ENCODE measurements at regions not wholly inside any gene's neighbourhood (a gene's known extent, or its start where the extent isn't known, plus 50 kb on each side); places are given as distances from the start of the nearest gene placed in this dataset.

- Mint-ChIP-seq H3K4me3 (no peak overlapping the region), H3K27ac (no peak overlapping the region), H3K27me3 (no peaks in the 10 kb centered on the region), H3K36me3 (no peaks in the 10 kb centered on the region), H3K9me3 (peaks cover 0 to 9% (median 6%) of the 10 kb centered on the region in 7 donors), H3K4me1 (no peaks in the 10 kb centered on the region)
- no peaks in the 10 kb centered on the region for H3K36me3 ChIP-seq (ENCODE audit: control insufficient read depth, insufficient read depth, low read length)
- ATAC-seq (ENCODE audit: low read depth in 2 of 2) (no peak), DNase-seq (no peak)
- H3K4me3 ChIP-seq (ENCODE audit: low read depth, low read length), result no peak overlapping the region
- H3K27me3 ChIP-seq (ENCODE audit: control insufficient read depth, insufficient read depth, low read length), result no peaks in the 10 kb centered on the region
- peaks cover 0 to 6% of the 10 kb centered on the region in 2 experiments for H3K9me3 ChIP-seq (ENCODE audit: control insufficient read depth in 2 of 2, low read length in 2 of 2)
- H3K4me1 ChIP-seq (ENCODE audit: control insufficient read depth, insufficient read depth, low read length, poor library complexity, severe bottlenecking), result no peaks in the 10 kb centered on the region
- no peak overlapping the region for H3K27ac ChIP-seq (ENCODE audit: insufficient read depth, low read length, poor library complexity, severe bottlenecking)
Observed at GRCh38 chr1:79532555-79532954, 526.0 kb upstream of the ADGRL4 start.

GRCh38 chr1:79531790-79532189, 525.3 kb upstream of the ADGRL4 start:
- no peak overlapping the region for H3K27ac ChIP-seq (ENCODE audit: insufficient read depth, low read length, poor library complexity, severe bottlenecking)
- Mint-ChIP-seq H3K4me3 (no peak overlapping the region), H3K4me1 (no peaks in the 10 kb centered on the region), H3K9me3 (peaks cover 0 to 9% (median 4%) of the 10 kb centered on the region in 7 donors), H3K27ac (no peak overlapping the region), H3K27me3 (no peaks in the 10 kb centered on the region), H3K36me3 (no peaks in the 10 kb centered on the region)
- no peaks in the 10 kb centered on the region for H3K4me1 ChIP-seq (ENCODE audit: control insufficient read depth, insufficient read depth, low read length, poor library complexity, severe bottlenecking)
- H3K4me3 ChIP-seq (ENCODE audit: low read depth, low read length), result no peak overlapping the region
- H3K9me3 ChIP-seq (ENCODE audit: control insufficient read depth in 2 of 2, low read length in 2 of 2), result peaks cover 0 to 6% of the 10 kb centered on the region in 2 experiments
- no peak for DNase-seq
- ATAC-seq (ENCODE audit: low read depth in 2 of 2), result no peak
- H3K27me3 ChIP-seq (ENCODE audit: control insufficient read depth, insufficient read depth, low read length), result no peaks in the 10 kb centered on the region
- no peaks in the 10 kb centered on the region for H3K36me3 ChIP-seq (ENCODE audit: control insufficient read depth, insufficient read depth, low read length)

- Histone ChIP-seq H3K9me3 (ENCODE audit: control insufficient read depth in 2 of 2, low read length in 2 of 2) (peaks cover 0 to 6% of the 10 kb centered on the region in 2 experiments), H3K4me1 (ENCODE audit: control insufficient read depth, insufficient read depth, low read length, poor library complexity, severe bottlenecking) (no peaks in the 10 kb centered on the region), H3K27ac (ENCODE audit: insufficient read depth, low read length, poor library complexity, severe bottlenecking) (no peak overlapping the region), H3K36me3 (ENCODE audit: control insufficient read depth, insufficient read depth, low read length) (no peaks in the 10 kb centered on the region), H3K4me3 (ENCODE audit: low read depth, low read length) (no peak overlapping the region), H3K27me3 (ENCODE audit: control insufficient read depth, insufficient read depth, low read length) (no peaks in the 10 kb centered on the region)
- Mint-ChIP-seq H3K4me3 (no peak overlapping the region), H3K27me3 (no peaks in the 10 kb centered on the region), H3K4me1 (no peaks in the 10 kb centered on the region), H3K27ac (no peak overlapping the region), H3K9me3 (peaks cover 1 to 9% (median 4%) of the 10 kb centered on the region in 7 donors), H3K36me3 (no peaks in the 10 kb centered on the region)
- ATAC-seq (ENCODE audit: low read depth in 2 of 2) (no peak), DNase-seq (no peak)
Observed at GRCh38 chr1:79530476-79530875, 523.9 kb upstream of the ADGRL4 start.

- peaks cover 2 to 12% (median 5%) of the 10 kb centered on the region in 7 donors for H3K9me3 Mint-ChIP-seq
- DNase-seq, result no peak
Observed at GRCh38 chr1:79530055-79530454, 523.5 kb upstream of the ADGRL4 start.

GRCh38 chr1:79524126-79524525, 517.6 kb upstream of the ADGRL4 start:
- Histone ChIP-seq H3K4me1 (ENCODE audit: control insufficient read depth, insufficient read depth, low read length, poor library complexity, severe bottlenecking) (no peaks in the 10 kb centered on the region), H3K36me3 (ENCODE audit: control insufficient read depth, insufficient read depth, low read length) (no peaks in the 10 kb centered on the region), H3K27me3 (ENCODE audit: control insufficient read depth, insufficient read depth, low read length) (no peaks in the 10 kb centered on the region), H3K4me3 (ENCODE audit: low read depth, low read length) (no peak overlapping the region), H3K9me3 (ENCODE audit: control insufficient read depth in 2 of 2, low read length in 2 of 2) (peaks cover 0 to 2% of the 10 kb centered on the region in 2 experiments), H3K27ac (ENCODE audit: insufficient read depth, low read length, poor library complexity, severe bottlenecking) (no peak overlapping the region)
- no peak for DNase-seq
- Mint-ChIP-seq H3K9me3 (peaks cover 4 to 18% (median 12%) of the 10 kb centered on the region in 7 donors), H3K27ac (no peak overlapping the region), H3K4me3 (no peak overlapping the region), H3K36me3 (no peaks in the 10 kb centered on the region), H3K4me1 (no peaks in the 10 kb centered on the region), H3K27me3 (no peaks in the 10 kb centered on the region)
- no peak for ATAC-seq (ENCODE audit: low read depth in 2 of 2)

More at GRCh38 chr1:79530055-79530454, 523.5 kb upstream of the ADGRL4 start:
- H3K27me3 Mint-ChIP-seq, result no peaks in the 10 kb centered on the region
- H3K27ac ChIP-seq (ENCODE audit: insufficient read depth, low read length, poor library complexity, severe bottlenecking), result no peak overlapping the region
- H3K27ac Mint-ChIP-seq, result no peak overlapping the region
- H3K4me1 ChIP-seq (ENCODE audit: control insufficient read depth, insufficient read depth, low read length, poor library complexity, severe bottlenecking), result no peaks in the 10 kb centered on the region
- H3K4me1 Mint-ChIP-seq, result no peaks in the 10 kb centered on the region
- no peak overlapping the region for H3K4me3 Mint-ChIP-seq
- H3K36me3 ChIP-seq (ENCODE audit: control insufficient read depth, insufficient read depth, low read length), result no peaks in the 10 kb centered on the region
- no peaks in the 10 kb centered on the region for H3K36me3 Mint-ChIP-seq
- no peaks in the 10 kb centered on the region for H3K27me3 ChIP-seq (ENCODE audit: control insufficient read depth, insufficient read depth, low read length)
- peaks cover 0 to 6% of the 10 kb centered on the region in 2 experiments for H3K9me3 ChIP-seq (ENCODE audit: control insufficient read depth in 2 of 2, low read length in 2 of 2)
- no peak for ATAC-seq (ENCODE audit: low read depth in 2 of 2)
- no peak overlapping the region for H3K4me3 ChIP-seq (ENCODE audit: low read depth, low read length)

GRCh38 chr1:79519084-79519760, 512.7 kb upstream of the ADGRL4 start:
- Mint-ChIP-seq H3K36me3 (no peaks in the 10 kb centered on the region), H3K27ac (no peak overlapping the region), H3K4me1 (no peaks in the 10 kb centered on the region), H3K4me3 (no peak overlapping the region), H3K27me3 (no peaks in the 10 kb centered on the region), H3K9me3 (peaks cover 2 to 20% (median 5%) of the 10 kb centered on the region in 7 donors)
- Histone ChIP-seq H3K36me3 (ENCODE audit: control insufficient read depth, insufficient read depth, low read length) (no peaks in the 10 kb centered on the region), H3K27me3 (ENCODE audit: control insufficient read depth, insufficient read depth, low read length) (no peaks in the 10 kb centered on the region), H3K4me3 (ENCODE audit: low read depth, low read length) (no peak overlapping the region), H3K9me3 (ENCODE audit: control insufficient read depth in 2 of 2, low read length in 2 of 2) (peaks cover 0 to 2% of the 10 kb centered on the region in 2 experiments), H3K27ac (ENCODE audit: insufficient read depth, low read length, poor library complexity, severe bottlenecking) (no peak overlapping the region), H3K4me1 (ENCODE audit: control insufficient read depth, insufficient read depth, low read length, poor library complexity, severe bottlenecking) (no peaks in the 10 kb centered on the region)
- ATAC-seq (ENCODE audit: low read depth in 2 of 2) (no peak), DNase-seq (no peak)

- H3K9me3 ChIP-seq (ENCODE audit: control insufficient read depth in 2 of 2, low read length in 2 of 2), result peaks cover 0 to 2% of the 10 kb centered on the region in 2 experiments
- no peak for DNase-seq
- no peaks in the 10 kb centered on the region for H3K36me3 ChIP-seq (ENCODE audit: control insufficient read depth, insufficient read depth, low read length)
- H3K27me3 ChIP-seq (ENCODE audit: control insufficient read depth, insufficient read depth, low read length), result no peaks in the 10 kb centered on the region
- H3K9me3 Mint-ChIP-seq, result peaks cover 0 to 18% (median 5%) of the 10 kb centered on the region in 7 donors
- no peaks in the 10 kb centered on the region for H3K4me1 Mint-ChIP-seq
- H3K27ac ChIP-seq (ENCODE audit: insufficient read depth, low read length, poor library complexity, severe bottlenecking), result no peak overlapping the region
- H3K27me3 Mint-ChIP-seq, result no peaks in the 10 kb centered on the region
- no peak overlapping the region for H3K4me3 Mint-ChIP-seq
- no peaks in the 10 kb centered on the region for H3K4me1 ChIP-seq (ENCODE audit: control insufficient read depth, insufficient read depth, low read length, poor library complexity, severe bottlenecking)
- ATAC-seq (ENCODE audit: low read depth in 2 of 2), result no peak
- no peak overlapping the region for H3K27ac Mint-ChIP-seq
- no peak overlapping the region for H3K4me3 ChIP-seq (ENCODE audit: low read depth, low read length)
- H3K36me3 Mint-ChIP-seq, result no peaks in the 10 kb centered on the region
Observed at GRCh38 chr1:79517470-79518224, 511.1 kb upstream of the ADGRL4 start.
